Endothelial cell of umbilical vein (primary cell): ENCODE measurements at regions not wholly inside any gene's neighbourhood (a gene's known extent, or its start where the extent isn't known, plus 50 kb on each side); places are given as distances from the start of the nearest gene placed in this dataset.

Experiments
- EZH2 ChIP-seq: IDR thresholded peaks from 2 replicates; pipeline ENCODE4 v1.6.1; 2012; ENCODE audit warnings: borderline replicate concordance, low read depth, mild to moderate bottlenecking, moderate library complexity, low read length, inconsistent platforms; ENCODE audit not compliant: severe bottlenecking
- TF ChIP-seq, protein P1 (sequence below), 2 donors: IDR thresholded peaks; 1 replicate in 1 of 2; 2 replicates in 1 of 2; pipeline ENCODE4 v1.5.1; 2011; ENCODE audit warnings: low read length in 2 of 2, mild to moderate bottlenecking in 2 of 2, moderate library complexity in 2 of 2, control low read depth in 1 of 2, inconsistent platforms in 1 of 2, low read depth in 1 of 2; ENCODE audit not compliant: insufficient read depth in 1 of 2; ENCODE audit errors: extremely low read depth in 1 of 2

DNA sequence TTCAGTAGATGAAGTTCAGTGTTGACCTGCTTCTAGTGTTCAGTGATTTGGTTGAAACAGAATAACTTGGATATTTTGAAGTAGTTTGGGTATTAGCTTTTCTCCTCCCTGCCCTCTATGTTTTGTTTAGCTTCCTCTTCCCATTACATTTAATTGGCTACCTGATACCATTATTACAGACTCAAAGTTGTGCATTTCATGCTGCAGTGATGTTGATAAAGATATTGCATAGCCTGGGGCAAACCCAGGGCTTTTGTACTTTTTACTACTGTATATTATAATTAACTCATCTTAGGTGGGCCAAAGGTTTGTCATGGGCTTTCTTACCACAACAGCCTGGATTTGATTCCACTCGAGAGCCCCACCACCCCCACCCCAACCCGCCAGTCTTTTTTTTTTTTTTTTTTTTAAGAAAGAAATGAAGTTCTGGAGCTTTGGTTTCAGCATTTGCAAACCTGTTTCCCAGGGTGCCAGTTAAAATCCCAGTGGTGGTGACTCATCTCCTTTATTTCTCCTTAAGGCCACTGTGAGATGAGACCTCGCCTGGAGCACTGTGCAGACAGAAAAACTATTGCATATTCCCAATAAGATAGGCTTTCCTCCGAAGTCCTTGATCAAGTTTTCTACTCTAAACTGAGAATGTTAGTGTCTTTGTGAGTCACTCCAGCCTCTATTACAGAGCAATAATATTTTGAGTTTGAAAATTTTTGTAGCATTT, 393.7 kb upstream of the FANCL start:
- TF ChIP-seq, protein P1, sequence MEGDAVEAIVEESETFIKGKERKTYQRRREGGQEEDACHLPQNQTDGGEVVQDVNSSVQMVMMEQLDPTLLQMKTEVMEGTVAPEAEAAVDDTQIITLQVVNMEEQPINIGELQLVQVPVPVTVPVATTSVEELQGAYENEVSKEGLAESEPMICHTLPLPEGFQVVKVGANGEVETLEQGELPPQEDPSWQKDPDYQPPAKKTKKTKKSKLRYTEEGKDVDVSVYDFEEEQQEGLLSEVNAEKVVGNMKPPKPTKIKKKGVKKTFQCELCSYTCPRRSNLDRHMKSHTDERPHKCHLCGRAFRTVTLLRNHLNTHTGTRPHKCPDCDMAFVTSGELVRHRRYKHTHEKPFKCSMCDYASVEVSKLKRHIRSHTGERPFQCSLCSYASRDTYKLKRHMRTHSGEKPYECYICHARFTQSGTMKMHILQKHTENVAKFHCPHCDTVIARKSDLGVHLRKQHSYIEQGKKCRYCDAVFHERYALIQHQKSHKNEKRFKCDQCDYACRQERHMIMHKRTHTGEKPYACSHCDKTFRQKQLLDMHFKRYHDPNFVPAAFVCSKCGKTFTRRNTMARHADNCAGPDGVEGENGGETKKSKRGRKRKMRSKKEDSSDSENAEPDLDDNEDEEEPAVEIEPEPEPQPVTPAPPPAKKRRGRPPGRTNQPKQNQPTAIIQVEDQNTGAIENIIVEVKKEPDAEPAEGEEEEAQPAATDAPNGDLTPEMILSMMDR (IDR thresholded peaks at IDR 0.05; ENCODE audit: extremely low read depth in 1 of 2, insufficient read depth in 1 of 2, low read depth in 1 of 2, low read length in 2 of 2), result no peak
- TF ChIP-seq EZH2, result no peak
